MCF 10A (cell line): ENCODE measurements at regions not wholly inside any gene's neighbourhood (a gene's known extent, or its start where the extent isn't known, plus 50 kb on each side); places are given as distances from the start of the nearest gene placed in this dataset.

Source experiments
- BruUV-seq: library from RNA; stranded (reverse); fragments of 400-500 nt; replicated peaks from 2 replicates; lab custom pipeline; 2021; lab: Mats Ljungman, UMichigan
- CTCF ChIA-PET: fragments of 300-600 bp; sonication (Branson Sonifier 250); formaldehyde crosslinking; extraction: SDS; loops from one replicate; lab custom pipeline; 2021; ENCODE audit warnings: antibody characterized with exemption, inconsistent platforms; lab: Yijun Ruan, JAX
- POLR2A ChIA-PET: fragments of 300-600, 350-650 bp; sonication (Branson Sonifier 250); formaldehyde crosslinking; extraction: SDS; loops from one replicate; lab custom pipeline; 2020; ENCODE audit warnings: antibody characterized with exemption, inconsistent platforms; lab: Yijun Ruan, JAX
- DNase-seq: peaks from one replicate; pipeline ENCODE4 v3.0.0-alpha.2; 2018; ENCODE audit not compliant: unreplicated experiment
- H3K27ac Mint-ChIP-seq: one replicate; pipeline ENCODE4 v1.8.0; 2022; ENCODE audit warnings: mild to moderate bottlenecking, low read depth, mixed read lengths; ENCODE audit not compliant: unreplicated experiment
- H3K27me3 Mint-ChIP-seq: one replicate; pipeline ENCODE4 v1.8.0; 2022; ENCODE audit warnings: mixed read lengths; ENCODE audit not compliant: insufficient read depth, unreplicated experiment
- H3K36me3 Mint-ChIP-seq: one replicate; pipeline ENCODE4 v1.8.0; 2022; ENCODE audit warnings: mild to moderate bottlenecking, moderate library complexity, mixed read lengths; ENCODE audit not compliant: insufficient read depth, unreplicated experiment
- H3K4me1 Mint-ChIP-seq: one replicate; pipeline ENCODE4 v1.8.0; 2022; ENCODE audit warnings: mixed read lengths; ENCODE audit not compliant: insufficient read depth, unreplicated experiment
- H3K4me3 Mint-ChIP-seq: one replicate; pipeline ENCODE4 v1.8.0; 2022; ENCODE audit warnings: mild to moderate bottlenecking, moderate library complexity, mixed read lengths; ENCODE audit not compliant: unreplicated experiment
- H3K9me3 Mint-ChIP-seq: one replicate; pipeline ENCODE4 v1.8.0; 2022; ENCODE audit warnings: mixed read lengths; ENCODE audit not compliant: unreplicated experiment
- CTCF ChIP-seq: fragments of 200-600 bp; IDR thresholded peaks from one replicate; pipeline ENCODE4 v1.8.0; 2022; ENCODE audit warnings: antibody characterized with exemption, mild to moderate bottlenecking; ENCODE audit not compliant: unreplicated experiment
- intact Hi-C: fragments of 100-400 bp; cut with micrococcal nuclease; formaldehyde crosslinking; loops from 2 replicates; pipeline ENCODE4 v1.14.1; 2022

DNA sequence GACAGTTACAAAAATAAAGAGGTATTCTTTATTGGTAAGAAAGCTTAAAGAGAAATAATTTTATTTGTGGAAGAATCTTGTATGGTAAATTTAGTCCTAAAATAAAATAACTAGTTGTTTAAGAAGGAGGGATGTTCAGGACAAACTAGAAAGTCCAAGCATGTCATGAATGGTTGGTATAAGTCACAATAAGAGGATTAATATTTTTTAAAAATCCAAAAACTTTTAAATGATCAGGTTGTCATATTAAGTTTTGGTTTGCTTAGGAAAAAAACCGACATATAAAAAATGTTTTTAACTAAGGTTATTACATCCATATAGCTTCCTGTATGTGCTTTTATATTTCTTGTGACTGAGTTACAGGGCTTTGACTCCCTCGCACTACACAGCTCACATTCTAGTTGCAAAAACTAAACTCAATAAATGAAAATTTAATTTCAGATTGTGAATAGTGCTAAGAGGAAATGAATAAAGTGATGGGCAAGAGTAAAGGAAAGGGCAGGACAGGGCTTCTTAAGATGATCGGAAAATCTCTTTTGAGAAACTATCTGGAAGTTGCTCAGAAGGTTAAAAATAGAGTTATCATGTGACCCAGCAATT, 80.7 kb upstream of the METAP2 start:
- H3K27me3 Mint-ChIP-seq, result no peaks in the 10 kb centered on the region
- TF ChIP-seq CTCF, result no peak
- no peaks in the 10 kb centered on the region for H3K36me3 Mint-ChIP-seq
- no peaks in the 10 kb centered on the region for H3K9me3 Mint-ChIP-seq
- intact Hi-C loops, result no loop called here
- no peak overlapping the region for H3K4me3 Mint-ChIP-seq
- no peak overlapping the region for H3K27ac Mint-ChIP-seq
- peak; percentile 17 for DNase-seq
- H3K4me1 Mint-ChIP-seq, result peaks cover 19% of the 10 kb centered on the region
- ChIA-PET CTCF (no interaction called here), POLR2A (interaction anchor here (0.5 to 4.6 kb wide), 4 partner anchors 7 to 320 kb away, joined by 3 to 44 read pairs (median 4); partner anchors contain the start of genes METAP2 and NR2C1)
- BruUV-seq, result no TSS peak

- Mint-ChIP-seq H3K27me3 (peaks cover 5% of the 10 kb centered on the region), H3K9me3 (no peaks in the 10 kb centered on the region), H3K27ac (no peak overlapping the region), H3K4me1 (peaks cover 19% of the 10 kb centered on the region), H3K4me3 (no peak overlapping the region), H3K36me3 (no peaks in the 10 kb centered on the region)
- DNase-seq, result no peak
- no peak for TF ChIP-seq CTCF
- no TSS peak for BruUV-seq
- ChIA-PET CTCF (interaction anchor here (0.7 kb wide), 1 partner anchor 415 kb away, joined by 3 read pairs; no protein-coding TSS in a partner anchor), POLR2A (interaction anchor here (2.3 to 4.6 kb wide), 3 partner anchors 10 to 79 kb away, joined by 33 to 81 read pairs (median 44); partner anchors contain the start of gene METAP2)
- intact Hi-C loops, result loop anchor here (5.0 kb wide), 1 partner anchor 77 kb away; the partner anchor contains the start of gene METAP2
These were observed 78.3 kb upstream of the METAP2 start for GRCh38 chr12:95395696-95396095.

DNA sequence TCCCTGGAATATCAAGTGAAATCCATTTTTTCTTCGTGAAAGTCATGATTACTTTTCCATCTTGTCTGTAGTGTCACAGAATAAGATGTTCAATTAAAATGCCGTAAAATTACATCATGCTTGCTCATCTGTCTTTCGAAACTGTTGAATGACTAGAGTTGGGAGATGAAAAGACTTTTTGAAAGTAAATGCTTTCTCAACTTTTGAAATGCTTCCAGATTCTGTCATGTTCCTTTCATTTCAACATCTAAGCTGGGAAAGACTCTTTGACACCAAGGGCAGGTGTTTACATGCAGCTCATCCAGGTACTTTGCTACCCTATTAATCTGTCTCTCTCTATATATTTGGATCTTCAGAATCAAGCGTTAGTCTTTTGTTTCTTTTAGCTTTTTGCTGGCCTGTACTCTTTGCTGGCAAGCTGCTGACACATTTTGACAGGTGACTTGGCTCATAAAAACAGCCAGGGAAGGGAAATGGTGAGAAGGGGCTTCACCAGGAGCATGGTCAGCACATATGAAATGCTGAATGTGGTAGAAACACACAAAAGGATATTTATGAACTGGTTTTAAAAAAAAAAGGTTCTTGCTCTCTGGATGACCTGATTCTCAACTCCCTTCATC, 77.0 kb upstream of the METAP2 start:
- Mint-ChIP-seq H3K27ac (peak overlapping the region; percentile 34), H3K4me3 (peak overlapping the region; percentile 3), H3K9me3 (no peaks in the 10 kb centered on the region), H3K36me3 (no peaks in the 10 kb centered on the region), H3K4me1 (peaks cover 19% of the 10 kb centered on the region), H3K27me3 (peaks cover 11% of the 10 kb centered on the region)
- POLR2A ChIA-PET, result interaction anchor here (0.6 to 4.6 kb wide), 13 partner anchors 8 to 1020 kb away, joined by 3 to 81 read pairs (median 4); partner anchors contain the start of gene METAP2
- intact Hi-C loops, result loop anchor here (5.0 kb wide), 1 partner anchor 75 kb away; the partner anchor contains the start of gene METAP2
- TF ChIP-seq CTCF, result no peak
- DNase-seq, result peak; percentile 94
- no TSS peak for BruUV-seq
- CTCF ChIA-PET, result interaction anchor here (0.6 kb wide), 1 partner anchor 135 kb away, joined by 5 read pairs; no protein-coding TSS in a partner anchor

GRCh38 chr12:95397571-95397970, 76.4 kb upstream of the METAP2 start:
- H3K36me3 Mint-ChIP-seq, result no peaks in the 10 kb centered on the region
- DNase-seq, result peak; percentile 43
- CTCF ChIA-PET, result interaction anchor here (0.6 kb wide), 1 partner anchor 135 kb away, joined by 5 read pairs; no protein-coding TSS in a partner anchor
- POLR2A ChIA-PET, result interaction anchor here (0.6 to 4.6 kb wide), 12 partner anchors 9 to 1020 kb away, joined by 3 to 81 read pairs (median 4); partner anchors contain the start of gene METAP2
- peaks cover 19% of the 10 kb centered on the region for H3K4me1 Mint-ChIP-seq
- intact Hi-C loops, result loop anchor here (5.0 kb wide), 1 partner anchor 75 kb away; the partner anchor contains the start of gene METAP2
- H3K27ac Mint-ChIP-seq, result peak overlapping the region; percentile 34
- H3K9me3 Mint-ChIP-seq, result no peaks in the 10 kb centered on the region
- no peak for TF ChIP-seq CTCF
- no TSS peak for BruUV-seq
- H3K4me3 Mint-ChIP-seq, result no peak overlapping the region
- peaks cover 17% of the 10 kb centered on the region for H3K27me3 Mint-ChIP-seq
